Liver (tissue), 8 donors: ENCODE measurements at regions not wholly inside any gene's neighbourhood (a gene's known extent, or its start where the extent isn't known, plus 50 kb on each side); places are given as distances from the start of the nearest gene placed in this dataset.

ENCODE experiments used
- DNase-seq: peaks from one replicate; pipeline ENCODE4 v3.0.0-alpha.2; 2017; ENCODE audit warnings: low spot score
- H3K27ac ChIP-seq, 2 donors: one replicate each; pipeline ENCODE4 v1.7.0; 2013; ENCODE audit warnings: inconsistent platforms in 2 of 2, low read length in 2 of 2, control low read depth in 1 of 2, low read depth in 1 of 2, mild to moderate bottlenecking in 1 of 2
- H3K27me3 ChIP-seq, 4 donors: one replicate each; pipeline versions ENCODE4 v1.6.1 to v1.7.0; 2013; ENCODE audit warnings: low read length in 3 of 4, inconsistent platforms in 1 of 4, mild to moderate bottlenecking in 1 of 4, moderate library complexity in 1 of 4; ENCODE audit not compliant: control insufficient read depth in 4 of 4, insufficient read depth in 4 of 4
- H3K36me3 ChIP-seq, 4 donors: one replicate each; pipeline versions ENCODE4 v1.6.1 to v1.7.0; 2013; ENCODE audit warnings: low read length in 3 of 4, mild to moderate bottlenecking in 3 of 4, low read depth in 1 of 4, moderate library complexity in 1 of 4; ENCODE audit not compliant: control insufficient read depth in 4 of 4, insufficient read depth in 3 of 4
- H3K4me1 ChIP-seq, 4 donors: one replicate each; pipeline versions ENCODE4 v1.6.1 to v1.7.0; 2013; ENCODE audit warnings: low read length in 3 of 4, mild to moderate bottlenecking in 3 of 4, moderate library complexity in 1 of 4; ENCODE audit not compliant: control insufficient read depth in 4 of 4, insufficient read depth in 4 of 4
- H3K4me3 ChIP-seq, 3 donors: one replicate each; pipeline versions ENCODE4 v1.6.1 to v1.7.0; 2013; ENCODE audit warnings: low read length in 3 of 3, control low read depth in 1 of 3, low read depth in 1 of 3, mild to moderate bottlenecking in 1 of 3
- H3K9ac ChIP-seq, 2 donors: one replicate each; pipeline ENCODE4 v1.7.0; 2013; ENCODE audit warnings: low read length in 2 of 2, mild to moderate bottlenecking in 2 of 2, moderate library complexity in 2 of 2, control low read depth in 1 of 2, low read depth in 1 of 2
- H3K9me3 ChIP-seq, 4 donors: one replicate each; pipeline versions ENCODE4 v1.6.1 to v1.7.0; 2013; ENCODE audit warnings: low read length in 3 of 4; ENCODE audit not compliant: control insufficient read depth in 4 of 4
- EGR1 ChIP-seq, 2 donors: IDR thresholded peaks; 2 replicates each; pipeline ENCODE4 v1.6.1; 2016 to 2018; ENCODE audit warnings: antibody characterized with exemption in 2 of 2, low read depth in 2 of 2
- FOXA1 ChIP-seq: IDR thresholded peaks from 2 replicates; pipeline ENCODE4 v1.6.1; 2016; ENCODE audit warnings: antibody characterized with exemption
- FOXA2 ChIP-seq: IDR thresholded peaks from 2 replicates; pipeline ENCODE4 v1.6.1; 2016; ENCODE audit warnings: antibody characterized with exemption
- GABPA ChIP-seq, 2 donors: IDR thresholded peaks in 1 of 2; conservative IDR thresholded peaks in 1 of 2; 2 replicates each; pipeline ENCODE4 v1.6.1; 2016; ENCODE audit warnings: antibody characterized with exemption in 2 of 2, mild to moderate bottlenecking in 1 of 2, moderate library complexity in 1 of 2
- HNF4A ChIP-seq, 2 donors: conservative IDR thresholded peaks; 2 replicates each; pipeline ENCODE4 v1.6.1; 2016; ENCODE audit warnings: antibody characterized with exemption in 2 of 2, mild to moderate bottlenecking in 2 of 2
- HNF4G ChIP-seq: IDR thresholded peaks from 2 replicates; pipeline ENCODE4 v1.6.1; 2016; ENCODE audit warnings: antibody characterized with exemption
- JUND ChIP-seq, 2 donors: IDR thresholded peaks; 2 replicates each; pipeline ENCODE4 v1.6.1; 2016; ENCODE audit warnings: antibody characterized with exemption in 2 of 2
- NR2F2 ChIP-seq: IDR thresholded peaks from 2 replicates; pipeline ENCODE4 v1.6.1; 2016; ENCODE audit warnings: antibody characterized with exemption
- RAD21 ChIP-seq, 2 donors: IDR thresholded peaks; 2 replicates each; pipeline ENCODE4 v1.6.1; 2016; ENCODE audit warnings: antibody characterized with exemption in 2 of 2, mild to moderate bottlenecking in 2 of 2
- RXRA ChIP-seq, 2 donors: IDR thresholded peaks; 2 replicates each; pipeline ENCODE4 v1.6.1; 2017 to 2018; ENCODE audit warnings: antibody characterized with exemption in 2 of 2, mild to moderate bottlenecking in 1 of 2
- SP1 ChIP-seq: IDR thresholded peaks from 2 replicates; pipeline ENCODE4 v1.6.1; 2018; ENCODE audit warnings: antibody characterized with exemption, mild to moderate bottlenecking
- TAF1 ChIP-seq: conservative IDR thresholded peaks from 2 replicates; pipeline ENCODE4 v1.6.1; 2016; ENCODE audit warnings: antibody characterized with exemption, mild to moderate bottlenecking
- YY1 ChIP-seq: IDR thresholded peaks from 2 replicates; pipeline ENCODE4 v1.6.1; 2016; ENCODE audit warnings: antibody characterized with exemption, mild to moderate bottlenecking
- WGBS: extraction: QIAGEN DNeasy Blood & Tissue Kit; methylation state at CpG from one replicate; pipeline ENCODE4 v1.1.7; 2013; 5-methylcytosine and 5-hydroxymethylcytosine counted together
- TF ChIP-seq, protein P1 (sequence below): fragments of 150-350 bp; IDR thresholded peaks from 2 replicates; pipeline ENCODE4 v1.5.1; 2017; ENCODE audit warnings: improper control_type of control experiment, low read depth, low read length; ENCODE audit not compliant: missing input control
- TF ChIP-seq, protein P2 (sequence below): IDR thresholded peaks from 2 replicates; pipeline ENCODE4 v1.6.1; 2016; ENCODE audit warnings: antibody characterized with exemption
- TF ChIP-seq, protein P3 (sequence below): IDR thresholded peaks from 2 replicates; pipeline ENCODE4 v1.6.1; 2016; ENCODE audit warnings: antibody characterized with exemption, mild to moderate bottlenecking
- TF ChIP-seq, protein P4 (sequence below): IDR thresholded peaks from 2 replicates; pipeline ENCODE4 v1.6.1; 2016; ENCODE audit warnings: antibody characterized with exemption
- TF ChIP-seq, protein P5 (sequence below): IDR thresholded peaks from 2 replicates; pipeline ENCODE4 v1.6.1; 2016; ENCODE audit warnings: antibody characterized with exemption
- donor health status: healthy.
- donor health status: healthy.
- donor health status: healthy.
- donor health status: healthy.
- donor health status: healthy.

DNA sequence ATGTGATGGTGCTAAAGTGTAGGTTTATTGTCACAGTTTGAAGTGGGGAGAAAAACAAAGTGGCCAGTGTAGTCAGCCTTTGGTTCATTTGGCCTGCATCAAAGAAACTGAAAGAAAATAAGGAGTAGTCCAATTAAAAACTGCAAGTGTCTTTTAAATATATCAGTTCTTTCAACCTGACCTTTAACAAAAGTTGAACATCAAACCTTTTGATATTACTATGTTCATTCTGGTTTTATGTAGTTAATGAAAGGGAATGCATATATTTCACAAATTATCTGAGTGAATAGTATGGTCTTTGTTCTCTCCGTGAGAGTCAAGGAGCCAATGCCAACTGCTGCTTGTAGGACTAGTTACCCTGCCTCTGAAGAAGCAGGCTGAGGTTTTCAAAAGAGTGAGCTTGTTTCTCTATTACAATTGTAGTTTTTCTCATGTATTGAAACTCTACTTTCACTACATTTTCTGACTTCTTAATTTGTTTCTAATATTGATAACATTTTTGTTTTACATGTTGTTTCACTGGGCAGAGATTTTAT is 1160.8 kb upstream of the LRRTM3 start:
- TF ChIP-seq HNF4G (no peak), EGR1 (IDR thresholded peaks at IDR 0.05; ENCODE audit: low read depth in 2 of 2) (no peak), JUND (IDR thresholded peaks at IDR 0.05) (no peak), FOXA2 (no peak), RAD21 (IDR thresholded peaks at IDR 0.05) (no peak), SP1 (no peak), GABPA (IDR thresholded peaks at IDR 0.05 in 1 of 2, conservative IDR thresholded peaks at IDR 0.05 in 1 of 2) (no peak), FOXA1 (no peak), NR2F2 (no peak), HNF4A (conservative IDR thresholded peaks at IDR 0.05) (no peak), YY1 (no peak), RXRA (IDR thresholded peaks at IDR 0.05) (no peak), TAF1 (no peak)
- TF ChIP-seq, protein P1, sequence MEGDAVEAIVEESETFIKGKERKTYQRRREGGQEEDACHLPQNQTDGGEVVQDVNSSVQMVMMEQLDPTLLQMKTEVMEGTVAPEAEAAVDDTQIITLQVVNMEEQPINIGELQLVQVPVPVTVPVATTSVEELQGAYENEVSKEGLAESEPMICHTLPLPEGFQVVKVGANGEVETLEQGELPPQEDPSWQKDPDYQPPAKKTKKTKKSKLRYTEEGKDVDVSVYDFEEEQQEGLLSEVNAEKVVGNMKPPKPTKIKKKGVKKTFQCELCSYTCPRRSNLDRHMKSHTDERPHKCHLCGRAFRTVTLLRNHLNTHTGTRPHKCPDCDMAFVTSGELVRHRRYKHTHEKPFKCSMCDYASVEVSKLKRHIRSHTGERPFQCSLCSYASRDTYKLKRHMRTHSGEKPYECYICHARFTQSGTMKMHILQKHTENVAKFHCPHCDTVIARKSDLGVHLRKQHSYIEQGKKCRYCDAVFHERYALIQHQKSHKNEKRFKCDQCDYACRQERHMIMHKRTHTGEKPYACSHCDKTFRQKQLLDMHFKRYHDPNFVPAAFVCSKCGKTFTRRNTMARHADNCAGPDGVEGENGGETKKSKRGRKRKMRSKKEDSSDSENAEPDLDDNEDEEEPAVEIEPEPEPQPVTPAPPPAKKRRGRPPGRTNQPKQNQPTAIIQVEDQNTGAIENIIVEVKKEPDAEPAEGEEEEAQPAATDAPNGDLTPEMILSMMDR = no peak
- TF ChIP-seq, protein P2, sequence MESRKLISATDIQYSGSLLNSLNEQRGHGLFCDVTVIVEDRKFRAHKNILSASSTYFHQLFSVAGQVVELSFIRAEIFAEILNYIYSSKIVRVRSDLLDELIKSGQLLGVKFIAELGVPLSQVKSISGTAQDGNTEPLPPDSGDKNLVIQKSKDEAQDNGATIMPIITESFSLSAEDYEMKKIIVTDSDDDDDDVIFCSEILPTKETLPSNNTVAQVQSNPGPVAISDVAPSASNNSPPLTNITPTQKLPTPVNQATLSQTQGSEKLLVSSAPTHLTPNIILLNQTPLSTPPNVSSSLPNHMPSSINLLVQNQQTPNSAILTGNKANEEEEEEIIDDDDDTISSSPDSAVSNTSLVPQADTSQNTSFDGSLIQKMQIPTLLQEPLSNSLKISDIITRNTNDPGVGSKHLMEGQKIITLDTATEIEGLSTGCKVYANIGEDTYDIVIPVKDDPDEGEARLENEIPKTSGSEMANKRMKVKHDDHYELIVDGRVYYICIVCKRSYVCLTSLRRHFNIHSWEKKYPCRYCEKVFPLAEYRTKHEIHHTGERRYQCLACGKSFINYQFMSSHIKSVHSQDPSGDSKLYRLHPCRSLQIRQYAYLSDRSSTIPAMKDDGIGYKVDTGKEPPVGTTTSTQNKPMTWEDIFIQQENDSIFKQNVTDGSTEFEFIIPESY = no peak
- TF ChIP-seq, protein P3, sequence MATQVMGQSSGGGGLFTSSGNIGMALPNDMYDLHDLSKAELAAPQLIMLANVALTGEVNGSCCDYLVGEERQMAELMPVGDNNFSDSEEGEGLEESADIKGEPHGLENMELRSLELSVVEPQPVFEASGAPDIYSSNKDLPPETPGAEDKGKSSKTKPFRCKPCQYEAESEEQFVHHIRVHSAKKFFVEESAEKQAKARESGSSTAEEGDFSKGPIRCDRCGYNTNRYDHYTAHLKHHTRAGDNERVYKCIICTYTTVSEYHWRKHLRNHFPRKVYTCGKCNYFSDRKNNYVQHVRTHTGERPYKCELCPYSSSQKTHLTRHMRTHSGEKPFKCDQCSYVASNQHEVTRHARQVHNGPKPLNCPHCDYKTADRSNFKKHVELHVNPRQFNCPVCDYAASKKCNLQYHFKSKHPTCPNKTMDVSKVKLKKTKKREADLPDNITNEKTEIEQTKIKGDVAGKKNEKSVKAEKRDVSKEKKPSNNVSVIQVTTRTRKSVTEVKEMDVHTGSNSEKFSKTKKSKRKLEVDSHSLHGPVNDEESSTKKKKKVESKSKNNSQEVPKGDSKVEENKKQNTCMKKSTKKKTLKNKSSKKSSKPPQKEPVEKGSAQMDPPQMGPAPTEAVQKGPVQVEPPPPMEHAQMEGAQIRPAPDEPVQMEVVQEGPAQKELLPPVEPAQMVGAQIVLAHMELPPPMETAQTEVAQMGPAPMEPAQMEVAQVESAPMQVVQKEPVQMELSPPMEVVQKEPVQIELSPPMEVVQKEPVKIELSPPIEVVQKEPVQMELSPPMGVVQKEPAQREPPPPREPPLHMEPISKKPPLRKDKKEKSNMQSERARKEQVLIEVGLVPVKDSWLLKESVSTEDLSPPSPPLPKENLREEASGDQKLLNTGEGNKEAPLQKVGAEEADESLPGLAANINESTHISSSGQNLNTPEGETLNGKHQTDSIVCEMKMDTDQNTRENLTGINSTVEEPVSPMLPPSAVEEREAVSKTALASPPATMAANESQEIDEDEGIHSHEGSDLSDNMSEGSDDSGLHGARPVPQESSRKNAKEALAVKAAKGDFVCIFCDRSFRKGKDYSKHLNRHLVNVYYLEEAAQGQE = no peak
- TF ChIP-seq, protein P4, sequence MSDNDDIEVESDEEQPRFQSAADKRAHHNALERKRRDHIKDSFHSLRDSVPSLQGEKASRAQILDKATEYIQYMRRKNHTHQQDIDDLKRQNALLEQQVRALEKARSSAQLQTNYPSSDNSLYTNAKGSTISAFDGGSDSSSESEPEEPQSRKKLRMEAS = no peak
- TF ChIP-seq, protein P5, sequence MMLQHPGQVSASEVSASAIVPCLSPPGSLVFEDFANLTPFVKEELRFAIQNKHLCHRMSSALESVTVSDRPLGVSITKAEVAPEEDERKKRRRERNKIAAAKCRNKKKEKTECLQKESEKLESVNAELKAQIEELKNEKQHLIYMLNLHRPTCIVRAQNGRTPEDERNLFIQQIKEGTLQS = no peak
- Histone ChIP-seq H3K9ac (no peak overlapping the region), H3K36me3 (no peaks in the 10 kb centered on the region), H3K27me3 (no peaks in the 10 kb centered on the region), H3K4me1 (no peaks in the 10 kb centered on the region), H3K9me3 (no peaks in the 10 kb centered on the region), H3K27ac (no peak overlapping the region), H3K4me3 (no peak overlapping the region)
- no peak for DNase-seq
- WGBS = 88% methylated on average over 1 of the region's 1 CpG
